ENCODE measurements at regions not wholly inside any gene's neighbourhood (a gene's known extent, or its start where the extent isn't known, plus 50 kb on each side); places are given as distances from the start of the nearest gene placed in this dataset.

GRCh38 chr12:17954788-17955187, 135.2 kb downstream of the RERGL start:
- no peak for TF ChIP-seq POLR2A (IDR thresholded peaks at IDR 0.05)
- TF ChIP-seq CTCF (IDR thresholded peaks at IDR 0.05) = no peak
- no peaks in the 10 kb centered on the region for H3K9me3 ChIP-seq
- no peaks in the 10 kb centered on the region for H3K27me3 ChIP-seq
- DNase-seq (no peak), ATAC-seq (no peak)
- H3K4me1 ChIP-seq = no peaks in the 10 kb centered on the region
- no peak overlapping the region for H3K27ac ChIP-seq
- intact Hi-C loops (cut with DNase I) = no loop called here
- 53 to 64% (median 56%) methylated on average over 3 of the region's 3 CpGs for WGBS, 4 donors
- no peak overlapping the region for H3K4me3 ChIP-seq
- no peaks in the 10 kb centered on the region for H3K36me3 ChIP-seq

GRCh38 chr12:17950898-17951297, 139.1 kb downstream of the RERGL start:
- Histone ChIP-seq H3K36me3 (no peaks in the 10 kb centered on the region), H3K27ac (no peak overlapping the region), H3K4me1 (no peaks in the 10 kb centered on the region), H3K4me3 (no peak overlapping the region), H3K9me3 (no peaks in the 10 kb centered on the region), H3K27me3 (no peaks in the 10 kb centered on the region)
- TF ChIP-seq POLR2A (IDR thresholded peaks at IDR 0.05) (no peak), CTCF (IDR thresholded peaks at IDR 0.05) (no peak)
- no peak for ATAC-seq
- WGBS, 4 donors = 44 to 74% (median 59%) methylated on average over 2 of the region's 2 CpGs
- intact Hi-C loops (cut with DNase I) = no loop called here
- DNase-seq = no peak

GRCh38 chr12:17949558-17950141, 140.3 kb downstream of the RERGL start:
- Histone ChIP-seq H3K36me3 (no peaks in the 10 kb centered on the region), H3K4me3 (no peak overlapping the region), H3K27me3 (no peaks in the 10 kb centered on the region), H3K27ac (no peak overlapping the region), H3K9me3 (no peaks in the 10 kb centered on the region), H3K4me1 (no peaks in the 10 kb centered on the region)
- DNase-seq (peak in 1 of 5 donors; percentile 33), ATAC-seq (no peak)
- intact Hi-C loops (cut with DNase I) = no loop called here
- no peak for TF ChIP-seq POLR2A (IDR thresholded peaks at IDR 0.05)
- TF ChIP-seq CTCF (IDR thresholded peaks at IDR 0.05) = no peak
- 65 to 100% (median 72%) methylated on average over 1 to 2 of the region's 2 CpGs for WGBS, 4 donors

- Histone ChIP-seq H3K27ac (no peak overlapping the region), H3K4me3 (no peak overlapping the region), H3K9me3 (peaks cover 0 to 6% (median 0%) of the 10 kb centered on the region in 12 donors), H3K36me3 (no peaks in the 10 kb centered on the region), H3K4me1 (no peaks in the 10 kb centered on the region), H3K27me3 (no peaks in the 10 kb centered on the region)
- no peak for TF ChIP-seq POLR2A (IDR thresholded peaks at IDR 0.05)
- no peak for TF ChIP-seq CTCF (IDR thresholded peaks at IDR 0.05)
- intact Hi-C loops (cut with DNase I) = no loop called here
- ATAC-seq (no peak), DNase-seq (no peak)
- 56 to 72% (median 66%) methylated on average over 4 of the region's 4 CpGs for WGBS, 4 donors
Observed at GRCh38 chr12:17928708-17929366, 161.2 kb downstream of the RERGL start.
